ENCODE measurements at regions not wholly inside any gene's neighbourhood (a gene's known extent, or its start where the extent isn't known, plus 50 kb on each side); places are given as distances from the start of the nearest gene placed in this dataset.

DNA sequence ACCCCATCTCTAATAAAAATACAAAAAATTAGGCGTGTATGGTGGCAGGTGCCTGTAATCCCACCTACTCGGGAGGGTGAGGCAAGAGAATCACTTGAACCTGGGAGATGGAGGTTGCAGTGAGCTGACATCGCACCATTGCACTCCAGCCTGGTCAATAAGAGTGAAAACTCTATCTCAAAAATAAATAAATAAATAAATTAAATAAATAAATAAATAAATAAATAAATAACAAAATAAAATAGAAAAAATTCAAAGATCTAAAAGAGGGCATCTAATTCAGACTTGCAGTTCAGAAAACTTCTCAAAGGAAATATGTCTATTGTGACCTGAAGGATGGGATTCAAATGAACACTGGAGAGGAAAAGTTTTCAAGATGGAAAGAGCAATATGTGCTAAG is 1085.1 kb downstream of the SORCS3 start:
- FAIRE-seq (no peak), DNase-seq (ENCODE audit: insufficient read length, low spot score) (no peak)
- TF ChIP-seq, protein P1, sequence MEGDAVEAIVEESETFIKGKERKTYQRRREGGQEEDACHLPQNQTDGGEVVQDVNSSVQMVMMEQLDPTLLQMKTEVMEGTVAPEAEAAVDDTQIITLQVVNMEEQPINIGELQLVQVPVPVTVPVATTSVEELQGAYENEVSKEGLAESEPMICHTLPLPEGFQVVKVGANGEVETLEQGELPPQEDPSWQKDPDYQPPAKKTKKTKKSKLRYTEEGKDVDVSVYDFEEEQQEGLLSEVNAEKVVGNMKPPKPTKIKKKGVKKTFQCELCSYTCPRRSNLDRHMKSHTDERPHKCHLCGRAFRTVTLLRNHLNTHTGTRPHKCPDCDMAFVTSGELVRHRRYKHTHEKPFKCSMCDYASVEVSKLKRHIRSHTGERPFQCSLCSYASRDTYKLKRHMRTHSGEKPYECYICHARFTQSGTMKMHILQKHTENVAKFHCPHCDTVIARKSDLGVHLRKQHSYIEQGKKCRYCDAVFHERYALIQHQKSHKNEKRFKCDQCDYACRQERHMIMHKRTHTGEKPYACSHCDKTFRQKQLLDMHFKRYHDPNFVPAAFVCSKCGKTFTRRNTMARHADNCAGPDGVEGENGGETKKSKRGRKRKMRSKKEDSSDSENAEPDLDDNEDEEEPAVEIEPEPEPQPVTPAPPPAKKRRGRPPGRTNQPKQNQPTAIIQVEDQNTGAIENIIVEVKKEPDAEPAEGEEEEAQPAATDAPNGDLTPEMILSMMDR (IDR thresholded peaks at IDR 0.05; ENCODE audit: insufficient read depth, missing control alignments) = no peak

DNA sequence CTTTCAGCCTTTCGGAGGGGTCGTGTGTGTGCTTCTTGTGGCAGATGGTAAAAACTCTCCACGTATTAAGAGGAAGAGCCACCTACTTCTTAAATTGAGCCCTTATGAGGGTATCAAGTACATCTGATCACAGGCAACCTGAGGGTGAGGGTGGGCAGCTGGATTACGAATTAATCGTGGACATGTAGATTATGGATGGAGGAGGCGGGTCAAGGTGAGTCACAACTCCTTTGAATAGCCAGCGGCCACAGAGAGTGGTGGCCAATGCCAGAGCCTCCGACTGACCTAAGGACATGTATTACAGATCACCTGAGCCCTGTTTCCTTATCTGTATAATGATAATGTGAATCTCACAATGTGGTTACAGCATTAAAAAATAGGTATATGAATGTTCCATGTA is 1083.9 kb downstream of the SORCS3 start:
- TF ChIP-seq, protein P1 (IDR thresholded peaks at IDR 0.05; ENCODE audit: insufficient read depth, missing control alignments) = no peak
- no peak for FAIRE-seq
- DNase-seq (ENCODE audit: insufficient read length, low spot score) = no peak

DNA sequence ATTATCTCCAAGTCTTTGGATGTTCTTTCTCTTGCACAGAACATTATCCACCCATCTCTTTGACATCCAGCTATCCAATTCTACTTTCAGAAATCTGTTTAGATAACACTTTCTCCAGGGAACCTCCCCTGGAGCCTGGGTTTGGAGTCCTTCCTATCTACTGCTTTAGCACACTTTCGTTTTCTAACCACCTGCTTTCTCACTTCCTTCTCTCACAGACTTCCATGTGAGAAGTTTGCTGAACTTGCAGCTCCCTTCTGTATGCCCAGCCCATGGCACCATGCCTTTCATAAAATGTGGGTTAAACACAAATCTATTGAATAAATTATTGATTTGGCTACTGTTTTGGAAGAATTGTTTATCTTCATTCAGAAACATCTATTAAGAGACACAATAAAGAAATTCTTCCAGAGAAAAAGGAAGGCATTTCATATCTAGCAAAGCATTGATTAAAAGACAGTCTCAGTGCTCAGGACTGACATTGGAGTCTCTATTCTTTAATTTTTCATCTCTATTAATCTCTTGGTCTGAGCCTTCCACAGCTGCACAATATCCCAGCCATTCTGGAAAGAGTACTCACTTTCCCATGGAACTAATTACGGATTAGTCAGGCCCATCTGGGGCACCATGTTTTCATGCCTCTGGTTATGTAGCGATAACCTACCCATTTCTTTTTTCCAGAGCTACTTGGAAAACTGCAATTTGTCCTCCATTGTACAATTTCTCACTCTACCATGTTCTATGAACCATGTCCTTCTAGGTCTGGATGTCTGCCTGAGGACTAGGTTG is 1077.3 kb downstream of the SORCS3 start:
- DNase-seq (ENCODE audit: insufficient read length, low spot score) (no peak), FAIRE-seq (no peak)
- TF ChIP-seq, protein P1 (IDR thresholded peaks at IDR 0.05; ENCODE audit: insufficient read depth, missing control alignments) = no peak

DNA sequence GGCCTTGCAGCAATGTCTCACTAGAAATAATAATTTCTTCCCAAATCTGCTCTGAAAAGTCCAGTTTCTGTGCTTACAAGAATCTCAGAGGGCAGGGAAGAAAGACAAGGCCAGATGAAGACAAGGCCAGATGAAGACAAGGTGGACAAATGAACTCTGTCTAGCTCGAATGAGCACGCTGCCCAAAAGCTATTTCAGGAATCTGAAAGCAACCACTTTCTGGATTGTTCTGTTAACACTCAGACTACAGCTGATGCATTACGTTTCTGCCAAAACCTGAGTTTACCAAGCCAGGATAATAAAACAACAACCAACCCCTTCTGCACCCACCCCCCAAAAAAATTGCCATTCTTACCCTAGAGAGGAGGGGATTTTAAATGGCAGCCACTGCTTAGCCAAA is 1073.6 kb downstream of the SORCS3 start:
- FAIRE-seq (no peak), DNase-seq (ENCODE audit: insufficient read length, low spot score) (no peak)
- TF ChIP-seq, protein P1 (IDR thresholded peaks at IDR 0.05; ENCODE audit: insufficient read depth, missing control alignments) = no peak

DNA sequence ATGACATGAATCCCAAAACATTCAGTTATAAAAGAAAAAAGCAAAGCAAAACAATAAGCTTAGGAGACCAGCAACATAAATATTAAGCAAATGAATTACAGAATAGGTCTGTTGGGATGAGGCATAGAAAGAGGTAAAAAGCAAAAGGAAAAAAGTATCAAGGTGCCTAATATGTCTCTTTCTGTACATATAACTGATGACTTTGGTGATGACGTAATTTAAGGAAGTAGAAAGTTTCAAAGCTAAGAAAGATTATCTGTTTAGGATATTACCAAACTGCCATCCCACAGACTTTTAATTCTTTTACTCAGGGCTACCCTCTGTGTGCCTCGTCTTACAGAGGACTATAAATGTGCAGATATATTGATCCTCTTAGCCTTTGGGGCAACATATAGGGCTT is 1066.5 kb downstream of the SORCS3 start:
- DNase-seq (ENCODE audit: insufficient read length, low spot score) (no peak), FAIRE-seq (no peak)
- TF ChIP-seq, protein P1 (IDR thresholded peaks at IDR 0.05; ENCODE audit: insufficient read depth, missing control alignments) = no peak

DNA sequence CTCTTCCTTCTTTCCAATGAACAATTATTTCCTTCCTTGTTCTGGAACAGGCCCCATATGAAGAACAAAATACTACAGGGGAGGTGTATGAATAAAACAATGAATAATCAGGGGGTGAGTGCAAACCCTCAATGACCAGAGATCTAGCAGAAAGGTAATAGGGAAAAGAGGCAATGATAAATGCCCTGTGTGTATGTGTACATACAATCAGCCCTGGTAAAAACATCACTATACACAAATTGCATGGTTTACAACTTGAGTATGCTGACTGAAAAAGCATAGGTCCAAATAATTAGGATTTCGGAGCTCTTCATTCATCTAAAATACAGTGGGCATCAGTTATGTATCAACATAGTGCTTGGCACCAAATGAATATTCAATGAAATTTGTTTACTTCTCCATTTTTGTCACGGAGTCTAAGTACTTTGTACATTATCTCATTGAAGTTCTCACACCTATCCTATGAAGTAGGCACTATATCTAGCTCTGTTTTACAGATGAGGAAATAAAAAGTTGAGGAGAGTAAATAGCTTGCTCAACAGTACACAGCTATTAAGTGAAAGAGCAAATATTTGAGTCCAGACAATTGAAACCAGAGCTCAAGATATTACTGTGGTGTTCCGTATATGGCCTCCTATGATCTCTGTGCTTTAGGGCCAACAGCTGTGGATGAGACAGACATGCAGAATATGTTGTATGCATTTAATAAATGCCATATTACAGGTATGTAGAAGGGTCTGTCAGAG is 1065.4 kb downstream of the SORCS3 start:
- FAIRE-seq (no peak), DNase-seq (ENCODE audit: insufficient read length, low spot score) (no peak)
- TF ChIP-seq, protein P1 (IDR thresholded peaks at IDR 0.05; ENCODE audit: insufficient read depth, missing control alignments) = no peak

DNA sequence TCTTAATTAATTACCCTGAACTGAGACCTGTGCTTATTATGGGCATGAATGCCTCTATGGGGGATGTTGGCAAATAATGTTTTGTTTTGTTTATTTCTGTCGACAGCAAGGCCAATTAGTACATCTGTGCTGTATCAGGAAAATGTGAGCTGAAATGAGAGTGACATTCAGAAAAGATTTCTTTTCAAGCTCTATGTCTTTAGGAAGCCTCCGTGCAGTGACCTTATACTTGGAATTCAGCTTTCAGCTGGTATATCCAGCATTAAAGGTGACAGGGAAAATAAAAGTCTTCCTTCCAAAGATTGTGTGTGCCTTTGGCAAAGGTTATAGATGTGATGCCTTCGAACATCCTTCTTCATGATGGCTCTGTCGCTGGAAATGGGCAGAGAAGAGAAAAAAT is 1061.1 kb downstream of the SORCS3 start:
- TF ChIP-seq, protein P1 (IDR thresholded peaks at IDR 0.05; ENCODE audit: insufficient read depth, missing control alignments) = no peak
- DNase-seq (ENCODE audit: insufficient read length, low spot score) = no peak
- no peak for FAIRE-seq
